Keratinocyte (primary cell): ENCODE measurements at regions not wholly inside any gene's neighbourhood (a gene's known extent, or its start where the extent isn't known, plus 50 kb on each side); places are given as distances from the start of the nearest gene placed in this dataset.

Experiments
- DNase-seq: peaks from one replicate; pipeline ENCODE4 v3.0.0-alpha.2; 2011; ENCODE audit warnings: low read depth, missing footprints, low spot score
- FAIRE-seq: peaks from 2 replicates; lab custom pipeline; 2011; peaks lifted over from hg19 to GRCh38; lab: Jason Lieb, UNC
- H2AFZ ChIP-seq: 2 replicates; pipeline ENCODE4 v1.6.0; 2012; ENCODE audit warnings: low read length, control low read depth, inconsistent platforms; ENCODE audit not compliant: control insufficient read depth
- H3K27ac ChIP-seq: 2 replicates; pipeline ENCODE4 v1.5.1; 2011; ENCODE audit warnings: low read length; ENCODE audit not compliant: control insufficient read depth, insufficient read depth
- H3K27me3 ChIP-seq: 3 replicates; pipeline ENCODE4 v1.6.0; 2011; ENCODE audit warnings: low read length; ENCODE audit not compliant: control insufficient read depth, insufficient read depth; ENCODE audit errors: extremely low read depth
- H3K36me3 ChIP-seq, 2 experiments: 2 replicates in 1 of 2; 3 replicates in 1 of 2; pipeline ENCODE4 v1.5.1; 2011; ENCODE audit warnings: low read length in 2 of 2, mild to moderate bottlenecking in 1 of 2; ENCODE audit not compliant: control insufficient read depth in 2 of 2, insufficient read depth in 2 of 2; ENCODE audit errors: extremely low read depth in 1 of 2
- H3K4me1 ChIP-seq: 3 replicates; pipeline ENCODE4 v1.5.1; 2011; ENCODE audit warnings: low read length; ENCODE audit not compliant: control insufficient read depth, insufficient read depth; ENCODE audit errors: extremely low read depth
- H3K4me2 ChIP-seq: 3 replicates; pipeline ENCODE4 v1.6.0; 2011; ENCODE audit warnings: low read depth, low read length; ENCODE audit not compliant: control insufficient read depth, insufficient read depth; ENCODE audit errors: extremely low read depth
- H3K4me3 ChIP-seq, 3 experiments: fragments of 200-600 bp in 1 of 3; sonication (generic) in 1 of 3; 2 replicates in 2 of 3; 3 replicates in 1 of 3; pipeline ENCODE4 v1.5.1; 2011 to 2016; ENCODE audit warnings: low read length in 3 of 3, mild to moderate bottlenecking in 3 of 3, control low read depth in 2 of 3, inconsistent platforms in 1 of 3, low read depth in 1 of 3, mixed read lengths in 1 of 3, mixed run types in 1 of 3, moderate library complexity in 1 of 3; ENCODE audit not compliant: control insufficient read depth in 2 of 3, insufficient read depth in 2 of 3; ENCODE audit errors: extremely low read depth in 1 of 3
- H3K79me2 ChIP-seq: 2 replicates; pipeline ENCODE4 v1.6.0; 2012; ENCODE audit warnings: low read length; ENCODE audit not compliant: control insufficient read depth, insufficient read depth
- H3K9ac ChIP-seq: 3 replicates; pipeline ENCODE4 v1.6.0; 2011; ENCODE audit warnings: low read length; ENCODE audit not compliant: control insufficient read depth, insufficient read depth; ENCODE audit errors: extremely low read depth
- H3K9me1 ChIP-seq: 3 replicates; pipeline ENCODE4 v1.6.0; 2011; ENCODE audit warnings: low read length; ENCODE audit not compliant: control insufficient read depth, insufficient read depth; ENCODE audit errors: extremely low read depth
- H3K9me3 ChIP-seq: 2 replicates; pipeline ENCODE4 v1.5.1; 2012; ENCODE audit warnings: low read depth, low read length; ENCODE audit not compliant: control insufficient read depth
- H4K20me1 ChIP-seq: 3 replicates; pipeline ENCODE4 v1.6.0; 2011; ENCODE audit warnings: low read length; ENCODE audit not compliant: control insufficient read depth, insufficient read depth; ENCODE audit errors: extremely low read depth
- CTCF ChIP-seq, 3 experiments: IDR thresholded peaks in 1 of 3; conservative IDR thresholded peaks in 1 of 3; optimal IDR thresholded peaks in 1 of 3; 2 replicates in 2 of 3; 3 replicates in 1 of 3; pipeline versions ENCODE3 to v1.5.1; 2011; ENCODE audit warnings: low read length in 3 of 3, mild to moderate bottlenecking in 3 of 3, moderate library complexity in 2 of 3, control low read depth in 1 of 3, inconsistent platforms in 1 of 3; ENCODE audit not compliant: insufficient read depth in 2 of 3; ENCODE audit errors: extremely low read depth in 1 of 3
- EZH2 ChIP-seq: IDR thresholded peaks from one replicate; pipeline ENCODE4 v1.6.1; 2012; ENCODE audit warnings: inconsistent platforms, mild to moderate bottlenecking, low read length, moderate library complexity
- dilution Hi-C: fragments of 300-500 bp; cut with MboI; formaldehyde crosslinking; loops from one replicate; pipeline ENCODE4 v1.7.0; 2020; ENCODE audit warnings: low sequenced_read_pairs; ENCODE audit not compliant: extremely low pct_ligation_motif_present

- Histone ChIP-seq H3K9me3 (no peaks in the 10 kb centered on the region), H3K4me1 (no peaks in the 10 kb centered on the region), H3K9me1 (no peaks in the 10 kb centered on the region), H3K27me3 (no peaks in the 10 kb centered on the region), H2AFZ (no peak overlapping the region), H3K36me3 (no peaks in the 10 kb centered on the region), H3K4me3 (no peak overlapping the region), H3K9ac (no peak overlapping the region), H3K4me2 (no peak overlapping the region), H4K20me1 (no peaks in the 10 kb centered on the region), H3K27ac (no peak overlapping the region), H3K79me2 (no peaks in the 10 kb centered on the region)
- dilution Hi-C loops, result no loop called here
- DNase-seq (no peak), FAIRE-seq (no peak)
- TF ChIP-seq EZH2, result no peak
- no peak for TF ChIP-seq CTCF (optimal IDR thresholded peaks at IDR 0.05 in 1 of 3, IDR thresholded peaks at IDR 0.05 in 1 of 3, conservative IDR thresholded peaks at IDR 0.05 in 1 of 3; ENCODE audit: extremely low read depth in 1 of 3, insufficient read depth in 2 of 3, low read length in 3 of 3)
These were observed 141.5 kb downstream of the AACS start for GRCh38 chr12:125206711-125207110.

- Histone ChIP-seq H3K27me3 (no peaks in the 10 kb centered on the region), H3K36me3 (no peaks in the 10 kb centered on the region)
These were observed 143.1 kb downstream of the AACS start for GRCh38 chr12:125208334-125208733.

More at GRCh38 chr12:125208334-125208733, 143.1 kb downstream of the AACS start:
- FAIRE-seq (no peak), DNase-seq (no peak)
- Histone ChIP-seq H3K79me2 (no peaks in the 10 kb centered on the region), H3K27ac (no peak overlapping the region), H3K9me3 (no peaks in the 10 kb centered on the region), H3K4me2 (no peak overlapping the region), H4K20me1 (no peaks in the 10 kb centered on the region), H3K9ac (no peak overlapping the region), H3K4me3 (no peak overlapping the region), H3K9me1 (no peaks in the 10 kb centered on the region), H3K4me1 (no peaks in the 10 kb centered on the region), H2AFZ (no peak overlapping the region)
- dilution Hi-C loops, result no loop called here
- no peak for TF ChIP-seq EZH2
- TF ChIP-seq CTCF (optimal IDR thresholded peaks at IDR 0.05 in 1 of 3, IDR thresholded peaks at IDR 0.05 in 1 of 3, conservative IDR thresholded peaks at IDR 0.05 in 1 of 3; ENCODE audit: extremely low read depth in 1 of 3, insufficient read depth in 2 of 3, low read length in 3 of 3), result no peak
